ENCODE measurements at regions not wholly inside any gene's neighbourhood (a gene's known extent, or its start where the extent isn't known, plus 50 kb on each side); places are given as distances from the start of the nearest gene placed in this dataset.

GRCh38 chr11:112401036-112401769, 140.5 kb upstream of the PLET1 start:
- DNase-seq, result no peak

GRCh38 chr11:112403432-112403831, 142.8 kb upstream of the PLET1 start:
- DNase-seq, result no peak

- no peak for DNase-seq
These were observed 143.5 kb upstream of the PLET1 start for GRCh38 chr11:112404112-112404511.

- DNase-seq, result no peak
These were observed 147.9 kb upstream of the PLET1 start for GRCh38 chr11:112408517-112408916.

GRCh38 chr11:112410325-112410724, 149.7 kb upstream of the PLET1 start:
- DNase-seq, result no peak

GRCh38 chr11:112412383-112412782, 151.7 kb upstream of the PLET1 start:
- DNase-seq, result no peak

GRCh38 chr11:112417339-112417738, 156.7 kb upstream of the PLET1 start:
- no peak for DNase-seq

- no peak for DNase-seq
These were observed 157.8 kb upstream of the PLET1 start for GRCh38 chr11:112418438-112418837.

- no peak for DNase-seq
These were observed 161.2 kb upstream of the PLET1 start for GRCh38 chr11:112421879-112422278.

- no peak for DNase-seq
These were observed 164.5 kb upstream of the PLET1 start for GRCh38 chr11:112425121-112425520.

GRCh38 chr11:112437096-112437495, 176.4 kb upstream of the PLET1 start:
- DNase-seq, result no peak

- no peak for DNase-seq
These were observed 179.0 kb upstream of the PLET1 start for GRCh38 chr11:112439614-112440013.

GRCh38 chr11:112440518-112440917, 179.9 kb upstream of the PLET1 start:
- DNase-seq, result no peak

GRCh38 chr11:112448168-112448567, 187.5 kb upstream of the PLET1 start:
- DNase-seq, result no peak

- DNase-seq, result no peak
These were observed 188.1 kb upstream of the PLET1 start for GRCh38 chr11:112448806-112449205.

GRCh38 chr11:112451250-112451649, 190.6 kb upstream of the PLET1 start:
- DNase-seq, result no peak

- DNase-seq, result peak; percentile 21
These were observed 193.2 kb upstream of the PLET1 start for GRCh38 chr11:112453601-112454577.

GRCh38 chr11:112454841-112455240, 194.2 kb upstream of the PLET1 start:
- DNase-seq, result no peak

GRCh38 chr11:112455791-112456190, 195.1 kb upstream of the PLET1 start:
- DNase-seq, result no peak

GRCh38 chr11:112457532-112457931, 196.9 kb upstream of the PLET1 start:
- no peak for DNase-seq

- no peak for DNase-seq
These were observed 198.3 kb upstream of the PLET1 start for GRCh38 chr11:112459001-112459400.

- DNase-seq, result no peak
These were observed 199.5 kb upstream of the PLET1 start for GRCh38 chr11:112460141-112460540.

- no peak for DNase-seq
These were observed 204.3 kb upstream of the PLET1 start for GRCh38 chr11:112464949-112465348.

All from T-helper 9 cell (primary cell).